ENCODE measurements at regions not wholly inside any gene's neighbourhood (a gene's known extent, or its start where the extent isn't known, plus 50 kb on each side); places are given as distances from the start of the nearest gene placed in this dataset.

DNA sequence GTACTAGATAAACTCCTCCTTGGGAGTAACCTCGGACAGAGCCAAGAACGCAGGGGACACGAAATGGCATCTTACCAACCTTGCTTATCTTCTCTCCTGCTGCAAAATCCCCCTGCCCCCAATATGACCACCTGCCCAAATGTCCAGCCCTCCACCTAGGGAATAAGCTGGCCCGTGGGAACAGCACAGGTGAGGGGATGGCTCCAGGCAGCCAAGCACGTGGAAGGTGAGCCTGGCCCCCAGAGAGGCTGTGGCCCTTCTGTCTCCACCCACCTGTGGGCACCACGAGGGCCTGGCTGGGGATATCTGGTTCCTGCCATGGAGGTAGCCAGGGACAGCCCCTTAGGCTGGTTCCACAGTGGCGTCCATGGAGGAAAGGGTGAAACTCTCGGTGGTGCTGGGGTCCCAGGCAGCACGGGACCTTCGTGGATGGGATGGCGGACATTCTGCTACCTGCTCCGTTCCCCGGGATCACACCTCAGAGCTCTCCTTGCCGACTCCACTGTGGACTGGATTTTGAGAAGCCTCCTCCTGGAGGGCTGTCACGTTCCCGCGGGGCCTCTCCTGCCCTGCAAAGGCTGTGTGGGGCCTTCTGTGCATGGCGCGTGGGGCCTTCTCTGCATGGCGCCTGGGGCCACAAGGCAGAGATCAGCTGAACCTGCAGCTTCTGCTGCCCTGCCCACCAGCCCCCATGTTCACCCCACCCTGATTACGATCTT, 388.5 kb upstream of the TNRC6C start:
- BruUV-seq (replicated peaks): no TSS peak
- 26% methylated on average over 19 of the region's 21 CpGs for WGBS (ENCODE audit: insufficient coverage, low coverage, missing lambda C conversion rate)
- CTCF ChIA-PET (ENCODE audit: low intra/inter-chr PET ratio): no interaction called here

More for the DNA sequence above, 388.5 kb upstream of the TNRC6C start:
- POLR2A ChIA-PET: interaction anchor here (0.7 to 0.9 kb wide), 2 partner anchors 28 to 29 kb away, joined by 3 read pairs; no protein-coding TSS in a partner anchor
- Histone ChIP-seq H3K79me2 (ENCODE audit: control insufficient read depth, insufficient read depth, low read length) (no peaks in the 10 kb centered on the region), H3K27me3 (ENCODE audit: control insufficient read depth in 2 of 2, insufficient read depth in 2 of 2, low read length in 2 of 2) (peaks cover 31 to 61% of the 10 kb centered on the region in 2 experiments), H3K4me3 (no peak overlapping the region), H2AFZ (ENCODE audit: low read depth, low read length) (no peak overlapping the region), H3K27ac (ENCODE audit: extremely low read depth, low read depth, low read length) (no peak overlapping the region), H3K9me3 (replicated peaks; ENCODE audit: control insufficient read depth, insufficient read depth, low read depth, low read length) (no peaks in the 10 kb centered on the region), H3K36me3 (ENCODE audit: control insufficient read depth, insufficient read depth, low read length) (no peaks in the 10 kb centered on the region), H4K20me1 (replicated peaks; ENCODE audit: control insufficient read depth, insufficient read depth, low read length) (peaks cover 3% of the 10 kb centered on the region; the same call in 1 of the 2 replicates), H3K9ac (ENCODE audit: insufficient read depth in 1 of 2, low read depth in 2 of 2, low read length in 2 of 2) (peak overlapping the region in 1 of 2 experiments; percentile 17; a peak in 1 of 4 replicates), H3K4me2 (ENCODE audit: insufficient read depth, low read length) (no peak overlapping the region), H3K4me1 (replicated peaks in 1 of 2; ENCODE audit: control insufficient read depth in 2 of 2, insufficient read depth in 2 of 2, low read length in 2 of 2) (peaks cover 12 to 18% of the 10 kb centered on the region in 2 experiments), H3K9me1 (ENCODE audit: control insufficient read depth, insufficient read depth, low read length) (no peaks in the 10 kb centered on the region)
- intact Hi-C loops (cut with micrococcal nuclease): no loop called here
- TF ChIP-seq, protein P1, sequence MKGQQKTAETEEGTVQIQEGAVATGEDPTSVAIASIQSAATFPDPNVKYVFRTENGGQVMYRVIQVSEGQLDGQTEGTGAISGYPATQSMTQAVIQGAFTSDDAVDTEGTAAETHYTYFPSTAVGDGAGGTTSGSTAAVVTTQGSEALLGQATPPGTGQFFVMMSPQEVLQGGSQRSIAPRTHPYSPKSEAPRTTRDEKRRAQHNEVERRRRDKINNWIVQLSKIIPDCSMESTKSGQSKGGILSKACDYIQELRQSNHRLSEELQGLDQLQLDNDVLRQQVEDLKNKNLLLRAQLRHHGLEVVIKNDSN (CRISPR knock-in tag; IDR thresholded peaks at IDR 0.05): 0 out of 2 replicates have a peak, but pooled peaks have one; percentile 13
- TF ChIP-seq, protein P2, sequence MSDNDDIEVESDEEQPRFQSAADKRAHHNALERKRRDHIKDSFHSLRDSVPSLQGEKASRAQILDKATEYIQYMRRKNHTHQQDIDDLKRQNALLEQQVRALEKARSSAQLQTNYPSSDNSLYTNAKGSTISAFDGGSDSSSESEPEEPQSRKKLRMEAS (CRISPR knock-in tag; IDR thresholded peaks at IDR 0.05): peak; percentile 41; the same call in 1 of the 2 replicates
- TF ChIP-seq, protein P3, sequence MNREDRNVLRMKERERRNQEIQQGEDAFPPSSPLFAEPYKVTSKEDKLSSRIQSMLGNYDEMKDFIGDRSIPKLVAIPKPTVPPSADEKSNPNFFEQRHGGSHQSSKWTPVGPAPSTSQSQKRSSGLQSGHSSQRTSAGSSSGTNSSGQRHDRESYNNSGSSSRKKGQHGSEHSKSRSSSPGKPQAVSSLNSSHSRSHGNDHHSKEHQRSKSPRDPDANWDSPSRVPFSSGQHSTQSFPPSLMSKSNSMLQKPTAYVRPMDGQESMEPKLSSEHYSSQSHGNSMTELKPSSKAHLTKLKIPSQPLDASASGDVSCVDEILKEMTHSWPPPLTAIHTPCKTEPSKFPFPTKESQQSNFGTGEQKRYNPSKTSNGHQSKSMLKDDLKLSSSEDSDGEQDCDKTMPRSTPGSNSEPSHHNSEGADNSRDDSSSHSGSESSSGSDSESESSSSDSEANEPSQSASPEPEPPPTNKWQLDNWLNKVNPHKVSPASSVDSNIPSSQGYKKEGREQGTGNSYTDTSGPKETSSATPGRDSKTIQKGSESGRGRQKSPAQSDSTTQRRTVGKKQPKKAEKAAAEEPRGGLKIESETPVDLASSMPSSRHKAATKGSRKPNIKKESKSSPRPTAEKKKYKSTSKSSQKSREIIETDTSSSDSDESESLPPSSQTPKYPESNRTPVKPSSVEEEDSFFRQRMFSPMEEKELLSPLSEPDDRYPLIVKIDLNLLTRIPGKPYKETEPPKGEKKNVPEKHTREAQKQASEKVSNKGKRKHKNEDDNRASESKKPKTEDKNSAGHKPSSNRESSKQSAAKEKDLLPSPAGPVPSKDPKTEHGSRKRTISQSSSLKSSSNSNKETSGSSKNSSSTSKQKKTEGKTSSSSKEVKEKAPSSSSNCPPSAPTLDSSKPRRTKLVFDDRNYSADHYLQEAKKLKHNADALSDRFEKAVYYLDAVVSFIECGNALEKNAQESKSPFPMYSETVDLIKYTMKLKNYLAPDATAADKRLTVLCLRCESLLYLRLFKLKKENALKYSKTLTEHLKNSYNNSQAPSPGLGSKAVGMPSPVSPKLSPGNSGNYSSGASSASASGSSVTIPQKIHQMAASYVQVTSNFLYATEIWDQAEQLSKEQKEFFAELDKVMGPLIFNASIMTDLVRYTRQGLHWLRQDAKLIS (CRISPR knock-in tag; IDR thresholded peaks at IDR 0.05): no peak
- TF ChIP-seq, protein P4, sequence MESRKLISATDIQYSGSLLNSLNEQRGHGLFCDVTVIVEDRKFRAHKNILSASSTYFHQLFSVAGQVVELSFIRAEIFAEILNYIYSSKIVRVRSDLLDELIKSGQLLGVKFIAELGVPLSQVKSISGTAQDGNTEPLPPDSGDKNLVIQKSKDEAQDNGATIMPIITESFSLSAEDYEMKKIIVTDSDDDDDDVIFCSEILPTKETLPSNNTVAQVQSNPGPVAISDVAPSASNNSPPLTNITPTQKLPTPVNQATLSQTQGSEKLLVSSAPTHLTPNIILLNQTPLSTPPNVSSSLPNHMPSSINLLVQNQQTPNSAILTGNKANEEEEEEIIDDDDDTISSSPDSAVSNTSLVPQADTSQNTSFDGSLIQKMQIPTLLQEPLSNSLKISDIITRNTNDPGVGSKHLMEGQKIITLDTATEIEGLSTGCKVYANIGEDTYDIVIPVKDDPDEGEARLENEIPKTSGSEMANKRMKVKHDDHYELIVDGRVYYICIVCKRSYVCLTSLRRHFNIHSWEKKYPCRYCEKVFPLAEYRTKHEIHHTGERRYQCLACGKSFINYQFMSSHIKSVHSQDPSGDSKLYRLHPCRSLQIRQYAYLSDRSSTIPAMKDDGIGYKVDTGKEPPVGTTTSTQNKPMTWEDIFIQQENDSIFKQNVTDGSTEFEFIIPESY (CRISPR knock-in tag; IDR thresholded peaks at IDR 0.05): peak; percentile 53
- TF ChIP-seq TOE1 (IDR thresholded peaks at IDR 0.05; ENCODE audit: borderline replicate concordance) (no peak), TOE1 (CRISPR knock-in tag; IDR thresholded peaks at IDR 0.05; ENCODE audit: borderline replicate concordance, low read depth) (no peak), ZNF134 (CRISPR knock-in tag; conservative IDR thresholded peaks at IDR 0.05) (no peak), CBX8 (IDR thresholded peaks at IDR 0.05; ENCODE audit: borderline replicate concordance, extremely low read depth, low read depth, low read length, poor library complexity, severe bottlenecking) (no peak)
- ATAC-seq (no peak), FAIRE-seq (no peak), DNase-seq (ENCODE audit: extremely low read depth in 1 of 4, low spot score in 3 of 4) (no peak)
- in situ Hi-C loops (cut with MboI): no loop called here
